HG03280 (cell line): ENCODE measurements at regions not wholly inside any gene's neighbourhood (a gene's known extent, or its start where the extent isn't known, plus 50 kb on each side); places are given as distances from the start of the nearest gene placed in this dataset.

Source experiments
- ATAC-seq: cut with Tn5 transposase; IDR thresholded peaks from one replicate; pipeline ENCODE4 v1.9.1; 2021; ENCODE audit warnings: mild to moderate bottlenecking, moderate library complexity; ENCODE audit not compliant: unreplicated experiment

DNA sequence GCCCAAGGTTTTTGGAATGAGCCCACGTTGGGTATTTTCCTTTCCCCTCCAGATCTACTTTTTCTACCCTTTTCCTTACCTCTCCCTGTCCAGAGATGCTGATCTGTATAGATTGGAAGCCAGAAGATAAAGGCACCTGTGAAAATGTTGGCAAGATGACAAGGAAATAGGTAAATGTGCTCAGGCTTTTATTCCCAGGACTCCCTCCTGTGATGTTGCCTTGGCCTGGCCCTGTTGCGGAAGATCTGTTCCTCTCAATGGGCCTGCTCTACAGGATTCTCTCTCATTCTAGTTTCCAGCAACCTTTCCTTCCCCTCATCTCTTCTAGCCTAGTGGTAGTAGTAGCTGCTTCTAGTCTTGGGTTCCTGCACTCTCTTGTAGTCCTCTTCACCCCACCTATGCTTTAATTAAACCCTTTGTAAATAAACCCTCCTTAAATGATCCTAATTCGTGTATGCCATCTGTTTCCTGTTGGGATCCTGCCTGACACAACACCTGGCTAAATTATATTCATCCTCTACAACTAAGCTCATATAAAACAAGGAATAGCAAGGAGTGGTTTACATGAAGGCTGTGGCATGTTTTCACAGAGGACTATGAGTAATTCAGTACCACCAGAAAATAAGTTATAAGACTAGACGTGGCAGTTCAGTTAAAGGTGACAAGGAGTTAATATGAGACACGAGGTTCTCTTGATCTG is 95.7 kb upstream of the MAOA start:
- ATAC-seq = no peak

DNA sequence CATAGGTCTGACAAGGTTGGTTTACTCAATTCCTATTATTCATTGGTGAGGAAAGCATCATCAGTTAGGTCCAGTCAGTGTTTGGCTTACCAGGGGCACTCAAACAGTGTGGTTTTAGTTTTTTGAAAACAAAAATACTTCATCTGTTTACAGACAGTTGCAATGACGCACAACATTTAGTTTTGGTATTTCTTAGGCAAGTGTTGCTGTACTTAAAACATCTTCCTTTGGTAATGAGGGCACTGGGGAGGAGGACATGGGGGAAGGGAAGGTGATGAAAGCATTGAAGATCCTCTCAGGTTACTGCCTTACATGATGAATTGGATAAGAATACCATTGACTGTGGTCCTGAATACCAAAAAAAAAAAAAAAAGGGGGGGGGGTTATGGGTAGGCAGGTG is 93.7 kb upstream of the MAOA start:
- ATAC-seq = no peak

DNA sequence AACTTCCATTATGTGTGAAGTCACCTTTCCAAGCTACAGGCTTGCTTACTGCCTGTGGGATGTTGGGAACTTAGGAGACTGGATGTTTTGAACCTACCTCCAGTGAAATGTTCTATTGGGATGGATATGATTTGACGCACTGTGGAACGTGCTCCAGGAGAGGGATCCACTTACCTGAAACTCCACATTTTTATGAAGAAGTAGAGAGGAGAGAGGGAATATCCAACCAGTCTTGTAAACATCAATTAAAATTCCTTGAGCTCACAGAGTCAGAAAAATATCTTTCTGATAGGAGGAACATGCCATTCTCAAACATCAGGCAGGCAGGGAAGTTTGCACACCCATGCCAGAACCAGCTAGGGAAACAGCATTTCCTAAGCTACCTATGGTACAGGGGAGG is 91.1 kb upstream of the MAOA start:
- no peak for ATAC-seq

DNA sequence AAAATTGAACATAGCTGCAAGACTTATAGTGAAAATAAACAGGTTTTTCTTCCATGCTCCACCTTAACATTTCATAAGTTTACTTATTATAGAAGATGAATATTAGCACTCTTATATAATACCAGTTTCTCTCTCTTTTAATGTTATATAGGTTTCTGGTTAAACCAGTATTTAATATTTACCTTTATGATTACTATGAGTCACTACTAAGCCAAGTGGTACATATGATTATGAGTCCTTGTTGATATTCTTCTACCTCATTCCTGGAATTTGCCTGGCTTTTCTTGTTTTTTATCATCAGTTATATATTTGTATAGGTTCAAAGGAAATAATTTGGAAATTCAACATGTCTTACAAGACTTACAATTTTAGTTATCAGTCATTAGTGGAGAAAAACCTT is 89.9 kb upstream of the MAOA start:
- ATAC-seq = no peak

DNA sequence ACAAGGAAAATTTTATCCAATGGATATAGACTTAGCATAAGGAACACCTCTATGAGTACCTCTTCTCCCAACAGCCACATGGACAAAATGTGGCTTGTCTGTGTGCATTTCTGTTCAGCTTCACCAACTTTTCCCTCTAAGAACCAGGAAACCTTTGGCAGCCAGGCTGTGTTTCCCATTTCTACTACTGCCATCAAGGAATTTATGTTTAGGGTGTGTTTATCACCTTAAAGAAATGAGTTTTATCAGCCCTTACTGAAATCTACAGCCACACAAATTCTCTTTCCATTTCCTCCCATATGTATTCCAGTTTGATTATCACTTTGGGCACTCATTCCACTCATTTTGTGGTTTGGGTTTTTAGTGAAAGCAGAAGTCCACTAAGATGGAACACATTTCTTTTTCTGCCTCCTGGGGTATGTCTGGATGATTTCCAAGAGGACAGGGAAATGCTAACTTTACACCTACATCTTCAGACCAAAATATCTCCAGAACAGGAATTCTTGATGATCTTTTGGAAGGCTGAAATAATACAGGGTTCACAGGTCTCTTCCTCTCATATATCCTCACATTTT is 82.6 kb upstream of the MAOA start:
- ATAC-seq = no peak

DNA sequence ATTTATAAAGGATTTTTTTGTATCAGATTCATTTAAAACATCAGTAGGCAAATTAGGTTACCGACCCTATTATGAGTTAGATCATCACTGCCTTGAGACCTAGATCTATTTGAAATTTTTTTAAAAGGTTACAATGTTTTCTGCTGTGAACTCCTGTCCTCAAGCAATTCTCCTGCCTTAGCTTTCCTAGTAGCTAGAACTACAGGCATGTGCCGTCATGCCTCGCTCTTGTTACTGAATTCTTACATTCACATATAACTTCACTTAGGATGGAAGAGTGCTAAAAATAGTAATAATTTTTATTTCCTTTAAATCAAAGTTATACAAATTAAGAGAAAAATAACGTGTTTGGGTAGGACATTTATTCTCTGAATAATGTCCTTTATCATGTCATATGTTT is 75.5 kb upstream of the MAOA start:
- ATAC-seq = no peak

DNA sequence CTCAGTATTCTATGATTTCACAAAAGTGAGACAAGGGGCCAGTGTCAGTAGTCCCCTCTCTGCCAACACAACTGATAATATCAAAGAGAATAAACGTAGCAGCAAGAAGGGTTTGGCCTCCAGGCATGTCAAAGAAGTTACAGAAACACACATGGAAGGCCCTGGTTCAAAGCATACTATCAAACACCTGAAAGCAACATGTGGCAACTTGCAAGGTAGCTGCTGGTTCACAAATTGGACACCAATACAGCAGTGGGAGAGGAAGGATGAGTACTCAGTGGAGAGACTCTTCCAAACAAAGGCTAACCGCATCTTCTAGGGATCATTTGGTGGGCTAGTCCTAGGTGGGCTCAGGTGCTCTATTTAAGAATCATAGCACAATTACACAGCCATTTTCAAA is 74.9 kb upstream of the MAOA start:
- ATAC-seq = no peak

DNA sequence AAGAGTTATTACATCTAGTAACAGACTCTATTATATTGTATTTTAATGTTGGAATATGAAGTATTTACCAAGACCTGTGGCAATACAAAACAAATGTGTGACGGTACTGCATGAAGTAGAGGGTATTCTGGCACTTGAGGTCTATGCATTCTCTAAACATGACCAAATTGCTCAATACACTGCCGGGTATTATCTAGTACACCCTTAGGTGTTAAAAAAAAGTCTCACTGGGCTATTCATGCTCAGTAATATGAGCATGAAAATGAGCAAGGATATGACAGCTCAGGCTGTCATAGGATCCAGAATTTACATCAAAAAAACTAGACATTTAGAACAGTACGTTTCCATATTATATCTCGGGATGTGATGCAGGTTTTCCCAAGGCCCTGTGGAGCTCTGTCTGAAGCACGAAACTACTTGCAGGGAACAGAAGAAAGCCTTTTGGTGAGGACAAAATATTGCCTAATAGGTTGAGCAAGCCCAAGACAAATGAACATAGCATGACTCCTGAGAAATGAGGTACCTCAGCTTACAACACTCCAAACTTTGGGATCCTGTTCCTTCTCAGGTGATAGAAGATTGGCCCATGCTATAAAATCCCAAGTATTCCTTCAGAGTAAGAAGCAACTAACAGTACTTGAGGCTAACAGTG is 74.1 kb upstream of the MAOA start:
- ATAC-seq = no peak

DNA sequence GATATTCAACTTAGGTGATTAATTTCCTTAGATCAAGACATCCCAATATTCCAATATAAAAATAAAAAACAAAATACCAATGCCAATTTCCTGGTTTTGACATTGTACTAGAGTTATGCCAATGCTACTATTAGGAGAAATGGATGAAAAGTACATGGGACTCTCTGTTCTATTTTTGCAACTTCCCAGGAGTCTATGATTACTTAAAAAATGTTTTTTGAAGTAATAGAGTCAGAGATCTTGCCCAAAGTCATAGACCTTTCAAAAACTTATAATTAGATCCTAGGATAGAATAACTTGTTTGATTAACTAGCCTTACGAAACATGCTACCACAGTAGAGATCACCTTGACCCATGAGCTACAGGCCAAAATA is 73.6 kb upstream of the MAOA start:
- no peak for ATAC-seq

DNA sequence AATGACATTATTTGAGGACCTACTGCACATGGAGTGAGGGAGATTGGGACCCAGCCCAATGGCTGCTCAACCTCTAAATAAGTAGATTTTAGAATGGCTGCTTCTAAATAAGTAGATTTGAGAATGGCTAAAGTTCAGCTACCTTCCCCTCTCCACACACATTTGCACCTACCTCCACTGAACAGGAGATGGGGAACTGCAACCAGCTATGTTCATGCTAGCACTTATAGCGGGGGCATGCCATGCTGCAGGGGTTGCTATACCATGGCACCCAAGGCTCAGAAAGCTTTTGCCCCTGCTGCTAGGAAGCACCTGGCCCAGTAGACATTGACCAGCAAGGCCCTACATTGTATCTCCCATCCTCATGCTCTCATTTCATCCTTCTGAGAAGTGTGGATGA is 70.2 kb upstream of the MAOA start:
- no peak for ATAC-seq

DNA sequence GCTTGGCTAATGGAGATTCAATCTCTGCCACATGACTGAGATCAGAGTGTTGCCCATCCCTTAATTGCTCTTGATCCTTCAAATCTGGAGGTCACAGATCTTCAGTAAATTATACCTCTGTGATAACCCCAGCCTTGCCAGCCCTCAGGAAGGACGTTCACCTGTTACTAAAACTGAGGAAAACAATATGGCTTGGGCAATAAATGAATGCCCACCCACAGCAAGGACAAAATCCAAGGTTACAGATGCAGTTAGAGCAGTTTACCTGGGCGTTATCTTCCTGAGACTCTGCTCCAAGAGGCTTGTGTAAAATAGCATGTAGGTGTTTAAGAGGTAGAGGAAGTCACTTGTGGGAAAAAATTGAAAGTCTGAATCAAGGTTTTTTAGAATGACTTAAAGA is 69.3 kb upstream of the MAOA start:
- ATAC-seq = no peak

DNA sequence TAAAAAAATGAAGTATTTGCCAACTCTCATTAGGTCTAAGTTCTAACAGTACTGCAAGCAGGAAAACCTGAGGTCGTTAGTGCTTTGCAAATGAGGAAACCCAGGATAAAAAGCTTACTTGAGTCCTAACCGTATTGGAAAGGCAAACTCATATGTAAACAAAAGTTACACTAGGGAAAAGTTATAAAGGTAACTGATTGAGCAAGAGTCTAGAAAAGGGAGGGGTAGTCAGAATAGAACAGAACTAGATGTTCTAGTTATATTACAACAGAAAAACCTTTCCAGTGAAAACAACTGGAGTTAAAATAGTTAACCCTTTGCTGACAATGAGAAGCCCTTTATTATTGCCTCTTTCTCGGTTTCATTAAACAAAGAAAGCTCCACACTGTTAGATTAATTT is 66.4 kb upstream of the MAOA start:
- no peak for ATAC-seq

DNA sequence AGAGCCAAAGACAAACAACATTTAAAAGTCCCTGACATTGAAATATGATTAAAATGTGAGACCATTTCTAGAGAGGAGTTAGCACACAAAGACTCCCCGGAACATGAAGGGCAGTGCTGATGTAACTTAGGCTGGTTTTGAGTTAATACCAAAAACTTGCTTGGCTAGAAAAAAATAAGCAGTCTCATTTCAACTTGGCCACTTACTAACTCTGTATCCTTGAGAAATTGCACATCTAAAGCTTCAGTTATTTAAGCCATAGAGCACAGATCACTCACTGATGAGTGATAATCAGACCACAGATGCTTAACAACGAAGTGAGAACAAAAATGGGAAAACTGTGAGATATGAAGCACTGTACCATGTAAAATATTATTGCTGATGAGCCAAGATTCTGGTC is 65.9 kb upstream of the MAOA start:
- ATAC-seq = no peak

DNA sequence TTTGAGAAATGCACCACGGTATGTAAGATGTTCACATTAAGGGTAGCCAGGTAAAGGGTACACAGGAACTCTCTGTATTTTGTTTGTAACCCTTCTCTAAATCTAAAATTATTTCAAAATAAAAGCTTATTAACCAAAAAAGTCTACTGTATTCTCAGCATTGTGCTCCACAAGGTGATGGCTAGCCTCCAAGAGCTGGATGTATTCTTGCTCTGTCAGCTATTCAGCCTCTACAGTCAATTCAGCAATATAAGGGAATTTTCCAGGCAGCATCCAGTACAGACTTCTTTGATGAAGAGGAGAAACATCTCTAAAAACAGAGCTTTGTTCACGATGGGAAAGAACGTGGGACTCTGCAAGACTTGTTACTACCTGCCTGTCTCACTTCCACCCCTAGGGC is 63.5 kb upstream of the MAOA start:
- ATAC-seq = no peak

DNA sequence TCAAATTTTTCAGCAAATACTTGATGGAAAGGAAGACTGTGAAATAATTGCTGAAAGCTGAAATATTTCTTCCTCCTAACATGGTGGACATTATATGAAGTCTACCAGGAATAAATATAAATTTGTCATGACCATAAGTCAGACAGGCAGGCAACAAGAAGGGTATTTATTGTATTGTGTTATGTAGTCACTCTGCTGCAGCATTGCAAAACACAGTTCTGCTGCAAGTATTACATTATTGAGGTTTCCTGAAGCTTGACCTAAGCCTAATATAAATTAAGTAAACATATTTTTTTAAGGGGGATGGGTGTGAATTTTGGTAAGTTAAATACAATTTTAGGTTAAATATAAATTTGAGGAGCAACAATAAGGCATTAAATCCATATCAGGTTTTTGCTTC is 60.2 kb upstream of the MAOA start:
- ATAC-seq = no peak

DNA sequence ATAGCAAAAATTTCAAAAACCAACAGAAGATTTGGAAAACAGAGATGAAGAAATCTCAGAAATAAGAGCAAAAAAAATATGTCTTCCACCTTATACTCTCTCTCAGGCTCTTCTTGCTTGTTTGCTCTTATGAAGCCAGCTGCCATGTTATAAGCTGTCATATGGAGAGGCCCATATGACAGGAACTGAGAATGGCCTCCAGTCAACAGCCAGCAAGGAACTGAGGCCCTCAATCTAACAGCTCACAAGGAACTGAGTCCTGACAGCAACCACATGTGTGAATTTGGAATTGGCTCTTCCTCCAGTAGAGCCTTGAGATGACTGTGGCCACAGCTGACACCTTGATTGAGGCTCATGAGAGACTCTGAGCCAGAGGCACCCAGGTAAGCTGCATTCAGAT is 51.3 kb upstream of the MAOA start:
- no peak for ATAC-seq

DNA sequence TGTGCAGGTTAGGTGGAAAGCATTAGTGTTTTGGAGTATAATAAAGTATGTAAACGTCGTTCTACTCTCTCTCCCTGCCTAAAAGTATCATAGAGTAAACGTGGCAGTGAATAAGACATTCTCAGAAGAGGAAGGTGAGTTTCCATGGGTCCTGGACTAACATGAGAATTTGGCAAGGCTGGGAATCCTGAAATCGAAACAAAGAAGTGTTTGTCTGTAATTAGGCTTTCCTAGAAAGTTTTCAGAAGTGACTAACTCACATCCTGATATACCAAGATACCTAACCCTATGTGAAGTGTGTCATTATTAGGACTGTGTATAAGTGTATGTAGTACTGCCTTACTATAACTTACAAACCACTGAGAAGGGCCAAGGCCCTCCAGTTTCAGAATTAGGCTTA is 50.7 kb upstream of the MAOA start:
- no peak for ATAC-seq
